T-cell (primary cell): ENCODE measurements at regions not wholly inside any gene's neighbourhood (a gene's known extent, or its start where the extent isn't known, plus 50 kb on each side); places are given as distances from the start of the nearest gene placed in this dataset.

Experiments
- ATAC-seq, 4 experiments: fragments of 200-7000 bp in 3 of 4; fragments of 150-1000 bp in 1 of 4; cut with Tn5 transposase; replicated peaks in 1 of 4; 1 replicate in 3 of 4; 2 replicates in 1 of 4; pipeline ENCODE4 v1.10.0; 2021; ENCODE audit warnings: moderate library complexity in 3 of 4, mild to moderate bottlenecking in 2 of 4, moderate number of reproducible peaks in 1 of 4
- CTCF ChIA-PET, 2 donors: fragments of 300-600 bp; sonication (Branson Sonifier 250); formaldehyde crosslinking; loops; one replicate each; lab custom pipeline; 2022; ENCODE audit warnings: antibody characterized with exemption in 2 of 2; lab: Charles Lee
- POLR2A ChIA-PET, 2 donors: fragments of 300-600 bp; sonication (Branson Sonifier 250); formaldehyde crosslinking; loops; one replicate each; lab custom pipeline; 2022; ENCODE audit warnings: antibody characterized with exemption in 2 of 2; lab: Charles Lee
- DNase-seq, 35 experiments: peaks; one replicate each; pipeline versions ENCODE4 v3.0.0 to v3.0.0-alpha.2; 2013 to 2023
- H3K27ac ChIP-seq: one replicate; pipeline ENCODE4 v1.5.1; 2013; ENCODE audit warnings: low read length
- H3K27me3 ChIP-seq, 2 experiments: replicated peaks in 1 of 2; 1 replicate in 1 of 2; 2 replicates in 1 of 2; pipeline versions ENCODE4 v1.6.1 to v1.7.0; 2013; ENCODE audit warnings: low read length in 1 of 2, mixed read lengths in 1 of 2; ENCODE audit not compliant: control insufficient read depth in 2 of 2, insufficient read depth in 2 of 2; ENCODE audit errors: extremely low read depth in 1 of 2
- H3K36me3 ChIP-seq, 2 donors: 1 replicate in 1 of 2; 2 replicates in 1 of 2; pipeline versions ENCODE4 v1.6.1 to v1.7.0; 2013; ENCODE audit warnings: low read length in 1 of 2; ENCODE audit not compliant: control insufficient read depth in 2 of 2, insufficient read depth in 1 of 2; ENCODE audit errors: extremely low read depth in 1 of 2
- H3K4me1 ChIP-seq, 2 experiments: 1 replicate in 1 of 2; 2 replicates in 1 of 2; pipeline versions ENCODE4 v1.6.1 to v1.7.0; 2013; ENCODE audit warnings: low read length in 2 of 2, mixed read lengths in 1 of 2; ENCODE audit not compliant: insufficient read depth in 2 of 2, control insufficient read depth in 1 of 2; ENCODE audit errors: extremely low read depth in 1 of 2
- H3K4me3 ChIP-seq, 2 donors: 1 replicate in 1 of 2; 2 replicates in 1 of 2; pipeline versions ENCODE4 v1.5.1 to v1.7.0; 2013; ENCODE audit warnings: mild to moderate bottlenecking in 2 of 2, low read length in 1 of 2, moderate library complexity in 1 of 2; ENCODE audit not compliant: control insufficient read depth in 1 of 2; ENCODE audit errors: extremely low read depth in 1 of 2
- H3K9me3 ChIP-seq: 2 replicates; pipeline ENCODE4 v1.7.0; 2013
- H3K27ac Mint-ChIP-seq, 2 donors: one replicate each; pipeline ENCODE4 v1.8.0; 2020 to 2021; ENCODE audit warnings: mild to moderate bottlenecking in 2 of 2, mixed read lengths in 2 of 2
- H3K27me3 Mint-ChIP-seq, 2 donors: one replicate each; pipeline ENCODE4 v1.8.0; 2021 to 2022; ENCODE audit warnings: mixed read lengths in 2 of 2
- H3K36me3 Mint-ChIP-seq: one replicate; pipeline ENCODE4 v1.8.0; 2021; ENCODE audit warnings: mixed read lengths
- H3K4me1 Mint-ChIP-seq, 3 donors: one replicate each; pipeline ENCODE4 v1.8.0; 2020 to 2022; ENCODE audit warnings: mixed read lengths in 3 of 3, mild to moderate bottlenecking in 1 of 3
- H3K4me3 Mint-ChIP-seq, 3 donors: one replicate each; pipeline ENCODE4 v1.8.0; 2020 to 2022; ENCODE audit warnings: mild to moderate bottlenecking in 3 of 3, mixed read lengths in 3 of 3, moderate library complexity in 3 of 3
- H3K9me3 Mint-ChIP-seq, 3 donors: one replicate each; pipeline ENCODE4 v1.8.0; 2020 to 2022; ENCODE audit warnings: mixed read lengths in 3 of 3
- WGBS: methylation state at CpG from one replicate; pipeline ENCODE4 v1.1.5; 2013; ENCODE audit warnings: missing lambda C conversion rate; ENCODE audit not compliant: insufficient coverage; 5-methylcytosine and 5-hydroxymethylcytosine counted together

GRCh38 chr1:25049190-25049589 is 119.1 kb upstream of the RUNX3 start:
- Histone ChIP-seq H3K27me3 (peaks cover 0 to 25% of the 10 kb centered on the region in 2 experiments), H3K4me1 (peaks cover 0 to 2% of the 10 kb centered on the region in 2 experiments), H3K27ac (no peak overlapping the region), H3K9me3 (no peaks in the 10 kb centered on the region), H3K36me3 (no peaks in the 10 kb centered on the region), H3K4me3 (no peak overlapping the region)
- Mint-ChIP-seq H3K9me3 (no peaks in the 10 kb centered on the region), H3K27ac (no peak overlapping the region), H3K4me3 (no peak overlapping the region), H3K27me3 (peaks cover 0 to 14% of the 10 kb centered on the region in 2 donors), H3K4me1 (no peaks in the 10 kb centered on the region), H3K36me3 (no peaks in the 10 kb centered on the region)
- DNase-seq = no peak
- CTCF ChIA-PET = no interaction called here
- POLR2A ChIA-PET = no interaction called here
- WGBS = no CpG with 5 or more reads among the region's 2 CpGs
- ATAC-seq = no peak

- no peak overlapping the region for H3K4me3 Mint-ChIP-seq
- no peaks in the 10 kb centered on the region for H3K4me1 Mint-ChIP-seq
- peaks cover 0 to 11% of the 10 kb centered on the region in 2 donors for H3K27me3 Mint-ChIP-seq
- no peak overlapping the region for H3K4me3 ChIP-seq
- peaks cover 0 to 2% of the 10 kb centered on the region in 2 experiments for H3K4me1 ChIP-seq
- H3K27ac ChIP-seq = no peak overlapping the region
- peaks cover 0 to 25% of the 10 kb centered on the region in 2 experiments for H3K27me3 ChIP-seq
- H3K36me3 Mint-ChIP-seq = no peaks in the 10 kb centered on the region
- no peaks in the 10 kb centered on the region for H3K9me3 ChIP-seq
- DNase-seq = no peak
- H3K9me3 Mint-ChIP-seq = no peaks in the 10 kb centered on the region
- CTCF ChIA-PET = no interaction called here
- H3K36me3 ChIP-seq = no peaks in the 10 kb centered on the region
- no peak overlapping the region for H3K27ac Mint-ChIP-seq
- ATAC-seq = no peak
- no CpG with 5 or more reads among the region's 6 CpGs for WGBS
- POLR2A ChIA-PET = interaction anchor here in 1 of 2 donors (0.6 kb wide), 1 partner anchor 294 kb away, joined by 4 read pairs; no protein-coding TSS in a partner anchor
Measured at GRCh38 chr1:25048728-25049127, 118.7 kb upstream of the RUNX3 start.

DNA sequence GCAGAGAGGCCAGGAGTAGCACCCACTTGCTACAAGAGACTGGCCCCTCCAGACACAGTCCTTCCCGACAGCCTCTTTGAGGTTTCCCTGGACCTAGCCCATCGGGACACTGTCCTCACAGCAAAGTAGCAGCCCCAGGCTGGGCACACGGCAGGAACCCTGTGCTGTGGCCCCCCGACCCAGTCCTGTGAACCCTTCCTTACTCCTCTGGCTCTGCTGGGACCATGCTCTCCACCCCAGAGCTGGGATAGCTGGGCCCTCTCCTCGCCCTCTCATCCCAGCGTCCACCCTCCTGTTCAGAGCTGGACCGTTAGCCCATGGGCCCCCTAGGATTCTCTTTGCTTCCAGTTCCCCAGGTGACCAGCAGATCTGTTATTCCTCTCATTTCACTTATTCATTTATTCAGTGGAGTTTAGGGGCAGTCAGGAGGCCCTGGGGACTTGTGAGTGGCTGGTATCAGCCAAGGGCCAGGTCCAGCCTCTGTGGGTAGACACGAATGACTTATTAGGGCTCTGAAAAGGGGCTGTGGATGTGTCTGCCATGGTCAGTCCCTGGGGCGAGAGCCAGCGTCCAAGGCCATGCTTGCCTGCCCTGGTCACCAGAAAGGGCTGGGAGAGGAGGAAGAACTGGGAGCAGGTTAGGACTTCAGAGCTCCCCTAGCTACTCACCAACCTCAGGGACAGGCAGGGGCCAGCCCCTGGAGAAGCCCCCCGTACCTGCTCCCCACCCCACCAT is 117.6 kb upstream of the RUNX3 start:
- no peak overlapping the region for H3K27ac ChIP-seq
- no peaks in the 10 kb centered on the region for H3K36me3 Mint-ChIP-seq
- WGBS = 84% methylated on average over 9 of the region's 11 CpGs
- H3K27me3 Mint-ChIP-seq = peaks cover 0 to 7% of the 10 kb centered on the region in 2 donors
- peaks cover 0 to 9% of the 10 kb centered on the region in 2 experiments for H3K4me1 ChIP-seq
- ChIA-PET POLR2A (no interaction called here), CTCF (no interaction called here)
- H3K27ac Mint-ChIP-seq = no peak overlapping the region
- no peaks in the 10 kb centered on the region for H3K9me3 ChIP-seq
- H3K27me3 ChIP-seq = peaks cover 0 to 22% of the 10 kb centered on the region in 2 experiments
- H3K4me1 Mint-ChIP-seq = no peaks in the 10 kb centered on the region
- DNase-seq = no peak
- ATAC-seq = no peak
- H3K36me3 ChIP-seq = no peaks in the 10 kb centered on the region
- H3K4me3 Mint-ChIP-seq = no peak overlapping the region
- H3K4me3 ChIP-seq = no peak overlapping the region
- H3K9me3 Mint-ChIP-seq = no peaks in the 10 kb centered on the region

- no peak overlapping the region for H3K27ac ChIP-seq
- no peaks in the 10 kb centered on the region for H3K36me3 ChIP-seq
- H3K9me3 ChIP-seq = no peaks in the 10 kb centered on the region
- H3K4me3 Mint-ChIP-seq = no peak overlapping the region
- H3K27me3 ChIP-seq = peaks cover 0 to 15% of the 10 kb centered on the region in 2 experiments
- H3K27ac Mint-ChIP-seq = no peak overlapping the region
- H3K4me1 ChIP-seq = peaks cover 0 to 19% of the 10 kb centered on the region in 2 experiments
- no peak for ATAC-seq
- DNase-seq = no peak
- ChIA-PET CTCF (no interaction called here), POLR2A (no interaction called here)
- H3K4me3 ChIP-seq = no peak overlapping the region
- peaks cover under 1 to 8% (median 5%) of the 10 kb centered on the region in 3 donors for H3K4me1 Mint-ChIP-seq
- H3K27me3 Mint-ChIP-seq = peaks cover 0 to 4% of the 10 kb centered on the region in 2 donors
- H3K9me3 Mint-ChIP-seq = no peaks in the 10 kb centered on the region
- no peaks in the 10 kb centered on the region for H3K36me3 Mint-ChIP-seq
- 68% methylated on average over 5 of the region's 8 CpGs for WGBS
Measured at GRCh38 chr1:25046194-25046532, 116.1 kb upstream of the RUNX3 start.

DNA sequence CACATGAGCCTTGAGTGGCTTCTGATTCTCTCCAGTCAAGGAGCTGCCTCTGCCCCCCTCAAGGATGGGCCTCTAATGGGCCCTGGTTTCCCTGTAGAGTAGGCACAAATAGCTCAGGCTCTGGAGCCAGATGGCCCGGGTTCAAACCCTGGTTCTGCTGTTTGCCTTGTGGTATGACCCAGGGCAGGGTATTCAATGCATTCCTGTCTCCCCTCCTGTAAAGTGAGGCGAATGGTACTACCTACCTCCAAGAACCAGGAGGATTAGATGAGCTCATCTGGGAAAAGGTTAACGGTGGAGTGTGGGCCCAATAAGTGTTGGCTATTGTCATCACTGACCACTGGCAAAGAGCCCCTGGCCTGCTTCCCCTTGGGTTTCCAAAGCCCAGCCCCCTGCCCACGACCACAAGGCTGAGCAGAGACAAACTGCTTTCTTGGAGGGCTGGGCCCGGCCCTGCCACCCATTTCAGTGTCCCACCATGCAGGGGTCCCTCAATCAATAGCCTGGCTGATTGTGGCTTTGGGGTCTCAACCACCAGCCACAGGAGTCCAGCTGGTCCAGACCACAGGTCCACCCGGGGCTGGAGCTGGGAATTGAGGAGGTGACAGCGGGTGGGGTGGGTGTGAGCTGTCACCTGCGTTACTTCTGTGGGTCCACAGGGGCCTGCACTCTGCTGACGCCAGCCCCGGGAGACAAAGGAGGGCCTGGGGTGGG is 115.6 kb upstream of the RUNX3 start:
- H3K4me1 ChIP-seq = peaks cover 0 to 22% of the 10 kb centered on the region in 2 experiments
- H3K27ac Mint-ChIP-seq = no peak overlapping the region
- 68% methylated on average over 9 of the region's 10 CpGs for WGBS
- H3K4me3 Mint-ChIP-seq = no peak overlapping the region
- no peak overlapping the region for H3K27ac ChIP-seq
- H3K9me3 Mint-ChIP-seq = no peaks in the 10 kb centered on the region
- ChIA-PET CTCF (no interaction called here), POLR2A (no interaction called here)
- no peaks in the 10 kb centered on the region for H3K36me3 Mint-ChIP-seq
- H3K27me3 ChIP-seq = peaks cover 0 to 11% of the 10 kb centered on the region in 2 experiments
- no peak overlapping the region for H3K4me3 ChIP-seq
- no peaks in the 10 kb centered on the region for H3K36me3 ChIP-seq
- ATAC-seq (no peak), DNase-seq (no peak)
- H3K27me3 Mint-ChIP-seq = peaks cover 0 to 4% of the 10 kb centered on the region in 2 donors
- no peaks in the 10 kb centered on the region for H3K9me3 ChIP-seq
- H3K4me1 Mint-ChIP-seq = peaks cover 5 to 8% (median 6%) of the 10 kb centered on the region in 3 donors

DNA sequence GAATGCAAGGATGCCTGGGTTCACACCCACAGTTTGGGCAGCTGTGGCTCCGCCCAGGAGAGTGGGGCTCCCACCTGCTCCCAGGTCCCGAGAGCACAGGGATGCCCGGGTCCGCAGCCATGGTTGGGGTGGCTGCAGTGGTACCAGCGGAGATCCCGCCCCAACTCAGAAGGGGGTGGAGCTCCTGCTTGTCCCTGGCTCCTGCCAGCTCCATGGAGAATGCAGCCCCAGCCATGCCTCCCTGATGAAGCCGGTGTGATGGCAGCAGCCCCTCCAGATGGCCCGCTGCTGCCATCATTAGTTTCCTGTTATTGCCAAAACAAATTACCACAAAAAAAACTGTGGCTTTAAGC is 113.1 kb upstream of the RUNX3 start:
- H3K4me3 Mint-ChIP-seq = no peak overlapping the region
- ATAC-seq = no peak
- H3K4me1 Mint-ChIP-seq = peaks cover 7 to 9% (median 8%) of the 10 kb centered on the region in 3 donors
- Histone ChIP-seq H3K27me3 (peaks cover 0 to 16% of the 10 kb centered on the region in 2 experiments), H3K9me3 (no peaks in the 10 kb centered on the region), H3K36me3 (no peaks in the 10 kb centered on the region), H3K4me3 (no peak overlapping the region), H3K27ac (no peak overlapping the region), H3K4me1 (peaks cover 0 to 28% of the 10 kb centered on the region in 2 experiments)
- no peak for DNase-seq
- H3K36me3 Mint-ChIP-seq = no peaks in the 10 kb centered on the region
- H3K27me3 Mint-ChIP-seq = no peaks in the 10 kb centered on the region
- CTCF ChIA-PET = no interaction called here
- WGBS = 61% methylated on average over 8 of the region's 8 CpGs
- no peak overlapping the region for H3K27ac Mint-ChIP-seq
- H3K9me3 Mint-ChIP-seq = no peaks in the 10 kb centered on the region
- POLR2A ChIA-PET = no interaction called here
